Endodermal cell (in vitro differentiated cells): ENCODE measurements at regions not wholly inside any gene's neighbourhood (a gene's known extent, or its start where the extent isn't known, plus 50 kb on each side); places are given as distances from the start of the nearest gene placed in this dataset.

Source experiments
- DNase-seq: peaks from one replicate; pipeline ENCODE4 v3.0.0-alpha.2; 2017
- H3K27ac ChIP-seq: 2 replicates; pipeline ENCODE4 v1.5.1; 2013; ENCODE audit warnings: mild to moderate bottlenecking, low read depth, low read length, moderate library complexity
- H3K27me3 ChIP-seq: 2 replicates; pipeline ENCODE4 v1.6.1; 2013; ENCODE audit warnings: mild to moderate bottlenecking, low read length, moderate library complexity; ENCODE audit not compliant: insufficient read depth, control insufficient read depth, poor library complexity, severe bottlenecking
- H3K36me3 ChIP-seq: 2 replicates; pipeline ENCODE4 v1.7.0; 2013; ENCODE audit warnings: mild to moderate bottlenecking, low read length, moderate library complexity; ENCODE audit not compliant: control insufficient read depth, insufficient read depth
- H3K4me1 ChIP-seq: one replicate; pipeline ENCODE4 v1.7.0; 2013; ENCODE audit warnings: low read length; ENCODE audit not compliant: control insufficient read depth, insufficient read depth
- H3K4me3 ChIP-seq: 2 replicates; pipeline ENCODE4 v1.5.1; 2013; ENCODE audit warnings: mild to moderate bottlenecking, low read length, moderate library complexity
- H3K9ac ChIP-seq: 2 replicates; pipeline ENCODE4 v1.6.1; 2013; ENCODE audit warnings: mild to moderate bottlenecking, low read length, moderate library complexity; ENCODE audit not compliant: poor library complexity, severe bottlenecking; ENCODE audit errors: extremely low read depth
- H3K9me3 ChIP-seq: 2 replicates; pipeline ENCODE4 v1.6.1; 2013; ENCODE audit warnings: mild to moderate bottlenecking, low read length, moderate library complexity; ENCODE audit not compliant: control insufficient read depth
- H3K27ac Mint-ChIP-seq: 2 replicates; pipeline ENCODE4 v1.8.0; 2020; ENCODE audit warnings: mixed read lengths
- H3K27me3 Mint-ChIP-seq: 2 replicates; pipeline ENCODE4 v1.8.0; 2021; ENCODE audit warnings: mild to moderate bottlenecking, mixed read lengths; ENCODE audit not compliant: insufficient read depth
- H3K36me3 Mint-ChIP-seq: 2 replicates; pipeline ENCODE4 v1.8.0; 2020; ENCODE audit warnings: low read depth, mixed read lengths
- H3K4me1 Mint-ChIP-seq: 2 replicates; pipeline ENCODE4 v1.8.0; 2020; ENCODE audit warnings: mixed read lengths
- H3K4me3 Mint-ChIP-seq: 2 replicates; pipeline ENCODE4 v1.8.0; 2020; ENCODE audit warnings: mild to moderate bottlenecking, moderate library complexity, mixed read lengths
- H3K9me3 Mint-ChIP-seq: 2 replicates; pipeline ENCODE4 v1.8.0; 2020; ENCODE audit warnings: mild to moderate bottlenecking, mixed read lengths
- CTCF ChIP-seq: fragments of 200-600 bp; sonication (generic); conservative IDR thresholded peaks from 2 replicates; pipeline ENCODE4 v1.5.0; 2021; ENCODE audit warnings: antibody characterized with exemption, mild to moderate bottlenecking
- WGBS, 2 experiments: methylation state at CpG; one replicate each; pipeline versions ENCODE4 v1.1.5 to v1.1.7; 2013; ENCODE audit warnings: missing lambda C conversion rate in 2 of 2, mixed read lengths in 1 of 2; ENCODE audit not compliant: insufficient coverage in 1 of 2, insufficient read length in 1 of 2; 5-methylcytosine and 5-hydroxymethylcytosine counted together

- no peak overlapping the region for H3K4me3 ChIP-seq
- H3K9me3 ChIP-seq = peaks cover 17% of the 10 kb centered on the region
- Mint-ChIP-seq H3K27ac (no peak overlapping the region), H3K27me3 (no peaks in the 10 kb centered on the region), H3K4me1 (peaks cover 14% of the 10 kb centered on the region), H3K9me3 (peaks cover 18% of the 10 kb centered on the region), H3K4me3 (no peak overlapping the region), H3K36me3 (no peaks in the 10 kb centered on the region)
- TF ChIP-seq CTCF = no peak
- 98 to 100% methylated on average over 3 to 6 of the region's 6 CpGs for WGBS, 2 experiments
- H3K4me1 ChIP-seq = no peaks in the 10 kb centered on the region
- no peaks in the 10 kb centered on the region for H3K27me3 ChIP-seq
- no peaks in the 10 kb centered on the region for H3K36me3 ChIP-seq
- H3K9ac ChIP-seq = no peak overlapping the region
- no peak for DNase-seq
- no peak overlapping the region for H3K27ac ChIP-seq
These were observed 444.3 kb downstream of the NBAS start for GRCh38 chr2:15116830-15117229.
